ENCODE measurements at regions not wholly inside any gene's neighbourhood (a gene's known extent, or its start where the extent isn't known, plus 50 kb on each side); places are given as distances from the start of the nearest gene placed in this dataset.

DNA sequence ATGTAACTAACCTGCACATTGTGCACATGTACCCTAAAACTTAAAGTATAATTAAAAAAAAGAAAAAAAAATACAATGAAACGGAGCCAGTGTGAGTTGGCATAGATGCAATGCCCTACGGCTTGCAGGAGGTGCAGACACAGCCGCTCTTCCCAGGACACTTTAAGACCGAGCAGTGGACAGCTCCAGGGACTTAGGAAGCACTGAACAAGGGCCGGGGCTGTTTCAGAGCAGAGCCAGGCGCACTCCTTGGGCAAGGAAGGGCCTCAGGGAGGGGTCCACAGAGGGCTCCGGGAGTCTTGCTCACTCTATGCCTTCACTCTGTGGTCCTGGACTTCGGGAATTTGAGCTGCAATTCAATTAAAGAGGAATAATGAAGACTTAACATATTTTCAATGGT lies 355.3 kb downstream of the TCERG1L start:
- no peak for DNase-seq (ENCODE audit: low read depth in 4 of 4, low spot score in 1 of 4)

DNA sequence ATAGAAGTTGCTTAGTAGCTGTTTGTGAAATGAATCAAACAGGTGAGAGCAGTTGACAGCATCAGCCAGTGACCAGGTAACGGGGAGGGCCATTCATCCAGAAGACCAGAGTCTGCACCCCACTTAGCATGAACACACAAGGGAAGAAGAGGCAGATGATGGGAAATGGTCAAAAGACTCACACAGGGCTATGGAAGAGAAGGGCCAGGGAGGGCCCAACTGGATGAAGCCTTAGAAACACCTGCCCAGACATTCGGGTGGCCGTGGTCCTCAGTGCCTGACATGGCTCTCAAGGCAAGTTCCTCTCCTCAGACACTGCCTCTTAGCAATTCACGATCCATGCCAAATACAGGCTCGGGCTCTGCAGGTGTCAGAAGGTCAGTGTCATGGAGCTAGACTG lies 354.1 kb downstream of the TCERG1L start:
- no peak for DNase-seq (ENCODE audit: low read depth in 4 of 4, low spot score in 1 of 4)

DNA sequence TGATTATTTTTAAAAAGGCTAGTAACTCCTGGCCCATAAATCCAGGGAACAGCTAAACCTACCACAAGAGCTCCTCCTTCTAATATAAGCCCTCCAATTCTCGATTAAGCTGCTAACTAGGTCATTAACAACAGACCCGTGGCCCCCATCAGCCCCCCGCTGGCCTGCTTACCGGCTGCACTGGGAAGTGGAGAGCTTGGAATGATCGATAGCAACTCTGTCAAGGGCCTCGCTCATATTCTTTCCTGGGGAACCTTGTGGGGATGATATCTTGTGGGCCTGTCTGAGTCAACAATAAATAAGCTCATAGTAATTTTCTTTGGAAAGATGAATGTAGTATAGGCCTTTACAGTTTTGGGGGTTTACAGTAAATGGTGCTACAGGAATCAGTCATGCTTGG lies 353.5 kb downstream of the TCERG1L start:
- DNase-seq (ENCODE audit: low read depth in 4 of 4, low spot score in 1 of 4) = no peak

DNA sequence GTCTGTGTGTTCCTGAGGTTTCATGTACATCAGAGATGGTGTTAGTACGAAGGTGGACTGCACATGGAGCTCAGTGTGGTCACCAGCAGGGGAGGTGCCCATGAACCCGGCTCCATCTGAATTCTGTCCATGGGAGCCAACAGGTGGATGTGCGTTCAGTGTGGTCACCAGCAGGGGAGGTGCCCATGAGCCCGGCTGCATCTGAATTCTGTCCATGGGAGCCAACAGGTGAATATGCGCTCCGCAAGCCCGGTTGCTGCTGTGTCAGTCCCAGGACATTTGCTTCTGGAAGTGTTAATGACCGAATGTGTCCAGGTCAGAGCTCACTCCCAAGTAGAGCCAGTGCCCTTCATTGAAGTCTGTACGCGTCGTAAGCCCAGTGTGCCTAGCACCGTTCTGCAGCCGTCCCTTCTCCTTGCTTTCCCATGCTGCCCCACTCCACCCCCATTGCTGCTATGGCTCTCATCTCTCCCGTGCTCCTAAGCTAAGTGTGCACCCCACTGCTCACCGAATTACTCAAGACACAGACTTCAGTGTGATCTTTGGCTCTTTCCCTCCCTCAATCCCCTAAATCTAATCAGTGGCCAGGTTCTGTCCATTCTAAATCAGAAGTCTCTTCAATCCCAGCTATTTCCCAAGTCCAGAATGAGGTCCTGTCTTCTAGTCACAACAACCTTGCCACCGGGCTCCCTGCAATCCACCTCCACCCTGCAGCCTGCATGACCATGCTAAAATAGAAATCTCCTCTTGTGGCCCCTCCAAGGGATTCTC lies 352.4 kb downstream of the TCERG1L start:
- DNase-seq (ENCODE audit: low read depth in 4 of 4, low spot score in 1 of 4) = no peak

DNA sequence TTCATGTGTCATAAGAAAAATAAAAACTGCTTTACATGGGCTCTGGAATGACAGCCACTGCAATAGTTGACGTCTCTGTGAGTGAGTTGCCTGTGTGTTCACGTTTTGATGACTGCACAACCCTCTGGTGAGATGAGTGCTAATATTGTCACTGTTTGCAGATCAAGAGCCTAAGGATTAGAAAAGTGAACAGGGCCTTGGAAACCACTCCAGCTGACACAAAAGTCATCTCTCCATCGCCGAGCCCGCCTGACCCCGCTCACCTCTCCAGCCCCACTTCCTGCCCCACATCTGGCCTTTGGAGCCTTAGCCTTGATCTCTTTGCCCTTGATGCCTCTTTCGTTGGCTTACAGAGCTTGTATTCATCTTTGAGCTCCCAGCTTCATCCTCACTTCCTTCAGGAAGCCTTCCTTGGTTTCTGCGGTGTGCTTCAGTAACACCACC lies 351.7 kb downstream of the TCERG1L start:
- no peak for DNase-seq (ENCODE audit: low read depth in 4 of 4, low spot score in 1 of 4)

DNA sequence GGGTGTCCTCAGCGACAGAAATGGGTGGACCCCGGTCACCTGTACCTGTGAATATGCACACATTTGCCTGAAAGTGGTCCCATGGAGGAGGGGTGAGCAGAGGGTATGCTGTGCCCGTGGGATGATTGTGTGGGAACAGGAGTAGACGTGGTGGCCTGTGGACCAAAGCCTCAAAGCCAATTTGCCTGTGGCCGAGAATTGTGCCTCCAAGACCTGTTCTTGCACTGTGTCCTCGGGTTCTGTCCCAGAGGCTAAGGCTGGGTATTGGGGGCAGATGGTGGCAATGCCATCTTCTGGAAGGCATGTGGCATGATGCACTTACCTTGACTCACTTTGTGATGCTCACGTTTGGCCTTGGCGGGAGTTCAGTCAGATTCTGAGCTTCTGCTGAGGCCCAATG lies 351.0 kb downstream of the TCERG1L start:
- no peak for DNase-seq (ENCODE audit: low read depth in 4 of 4, low spot score in 1 of 4)

DNA sequence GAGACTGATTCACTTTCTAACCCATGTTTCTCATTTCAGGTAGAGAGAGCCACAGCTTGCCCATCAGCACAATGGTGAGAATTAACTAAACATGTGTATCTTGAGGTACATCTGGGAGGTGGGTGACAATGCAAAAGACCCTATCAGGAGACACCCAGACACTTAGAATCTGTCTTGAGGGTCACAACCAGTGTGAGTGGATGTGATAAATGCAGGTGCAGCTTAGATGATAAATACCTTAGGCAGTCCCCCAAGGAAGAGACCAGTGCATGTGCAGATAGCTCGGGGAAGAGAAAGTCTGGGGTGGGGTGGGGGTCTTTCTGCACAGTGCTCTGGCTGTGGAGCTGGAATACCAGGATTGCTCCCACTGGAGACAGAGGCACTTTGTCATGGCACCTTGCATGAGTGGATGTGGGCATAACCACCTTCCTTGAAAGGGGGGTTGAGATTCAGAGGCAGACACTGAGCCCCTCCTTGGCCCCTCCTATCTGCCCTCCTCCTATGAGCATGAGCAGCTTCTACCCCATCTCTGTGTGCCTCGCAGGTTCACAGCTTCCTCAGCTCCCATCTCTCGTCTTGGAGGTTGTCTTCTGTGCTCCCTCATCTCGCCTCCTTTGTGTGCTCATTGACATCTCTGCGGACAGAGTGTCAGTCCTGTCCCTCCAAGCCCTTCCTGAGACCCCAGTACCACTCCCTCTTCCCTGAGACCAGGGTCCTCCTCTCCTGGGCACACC lies 349.8 kb downstream of the TCERG1L start:
- DNase-seq (ENCODE audit: low read depth in 4 of 4, low spot score in 1 of 4) = no peak

DNA sequence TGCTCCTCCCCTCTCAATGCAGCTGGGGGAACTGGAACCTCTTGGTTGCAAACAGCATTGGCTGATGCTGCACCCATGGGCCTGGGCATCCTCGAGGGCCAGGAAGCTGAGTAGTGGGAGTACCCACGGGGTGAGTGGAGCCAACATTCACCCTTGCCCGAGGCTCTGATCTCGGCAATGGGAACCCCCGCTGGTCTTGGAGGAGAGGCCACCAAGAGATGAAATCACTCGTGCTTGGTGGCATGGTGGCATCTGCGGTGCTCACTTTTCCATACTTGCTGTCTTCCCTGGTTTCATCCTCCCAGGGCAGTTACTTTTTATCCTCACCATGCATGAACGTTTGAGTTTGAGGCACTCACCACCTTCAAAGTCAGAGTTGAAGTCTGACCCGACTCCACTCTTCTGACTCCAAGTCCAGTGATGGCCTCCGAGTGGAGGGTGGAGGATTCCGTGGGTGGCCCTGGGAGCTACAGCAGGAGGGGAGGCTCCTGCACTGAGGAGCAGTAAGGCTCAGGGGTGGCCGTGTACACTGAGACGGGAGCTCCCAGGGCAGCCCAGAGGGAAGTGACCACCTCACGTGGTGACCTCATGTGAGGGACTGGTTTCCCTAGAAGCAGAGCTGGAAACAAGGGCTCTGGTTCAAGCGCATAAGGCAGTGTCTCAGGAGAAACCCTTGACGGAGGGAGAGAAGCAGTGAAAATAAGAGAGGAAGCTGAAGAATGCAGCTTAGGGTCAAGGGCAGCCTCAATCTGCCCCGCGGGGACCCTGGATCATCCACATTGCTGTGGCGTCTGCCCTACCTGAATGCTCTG lies 349.1 kb downstream of the TCERG1L start:
- no peak for DNase-seq (ENCODE audit: low read depth in 4 of 4, low spot score in 1 of 4)

DNA sequence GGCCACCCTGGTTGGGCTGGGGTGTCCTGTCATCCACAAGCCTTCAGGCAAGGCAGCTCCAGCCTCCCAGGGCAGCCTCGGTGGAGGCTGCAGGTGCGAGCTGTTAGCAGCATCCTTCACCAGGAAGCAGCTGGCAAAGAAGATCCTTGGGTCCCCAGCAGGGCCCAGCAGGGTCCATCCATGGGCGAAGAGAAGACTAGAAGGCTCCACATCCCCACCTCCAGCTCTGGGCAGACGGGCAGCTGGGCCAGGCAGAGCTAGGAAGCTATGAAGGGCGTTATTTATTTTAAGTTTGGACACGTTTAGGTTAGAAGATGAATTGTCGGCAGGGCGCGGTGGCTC lies 348.5 kb downstream of the TCERG1L start:
- no peak for DNase-seq (ENCODE audit: low read depth in 4 of 4, low spot score in 1 of 4)

DNA sequence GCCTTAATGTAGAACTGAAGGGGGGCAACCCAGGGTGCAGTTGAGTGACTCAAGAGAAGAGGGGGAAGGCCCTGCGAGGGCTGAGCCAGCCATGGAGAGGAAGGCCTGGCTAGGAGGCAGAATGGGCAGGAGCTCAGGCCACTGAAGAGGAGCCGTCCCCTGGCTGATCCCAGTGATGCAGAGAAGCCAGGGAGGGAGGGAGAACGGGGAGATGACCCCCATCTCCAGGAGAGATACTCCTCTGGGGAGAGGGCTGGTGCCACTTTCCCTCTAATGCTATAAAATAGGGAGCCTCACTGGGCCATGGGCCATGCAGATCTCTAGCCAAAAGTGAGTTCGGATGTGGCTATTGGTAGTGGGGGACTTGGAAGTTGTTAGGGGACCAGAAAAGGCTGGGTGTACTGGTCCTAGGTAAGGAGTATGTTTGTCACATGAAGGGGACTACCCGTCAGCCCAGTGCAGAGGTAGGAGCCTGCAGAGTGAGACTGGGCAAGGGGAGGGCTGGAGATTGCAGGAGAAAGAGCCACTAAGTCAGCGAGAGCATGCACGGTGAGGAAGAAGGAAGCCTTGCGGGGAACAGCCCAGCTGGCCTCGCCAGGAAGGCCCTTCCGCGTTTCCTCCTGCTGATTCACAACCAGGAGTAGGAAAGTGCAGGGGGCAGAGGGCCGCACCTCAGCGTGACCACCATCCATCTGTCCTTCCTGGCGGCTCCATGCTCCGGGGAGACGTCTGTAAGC lies 347.6 kb downstream of the TCERG1L start:
- DNase-seq (ENCODE audit: low read depth in 4 of 4, low spot score in 1 of 4) = no peak

DNA sequence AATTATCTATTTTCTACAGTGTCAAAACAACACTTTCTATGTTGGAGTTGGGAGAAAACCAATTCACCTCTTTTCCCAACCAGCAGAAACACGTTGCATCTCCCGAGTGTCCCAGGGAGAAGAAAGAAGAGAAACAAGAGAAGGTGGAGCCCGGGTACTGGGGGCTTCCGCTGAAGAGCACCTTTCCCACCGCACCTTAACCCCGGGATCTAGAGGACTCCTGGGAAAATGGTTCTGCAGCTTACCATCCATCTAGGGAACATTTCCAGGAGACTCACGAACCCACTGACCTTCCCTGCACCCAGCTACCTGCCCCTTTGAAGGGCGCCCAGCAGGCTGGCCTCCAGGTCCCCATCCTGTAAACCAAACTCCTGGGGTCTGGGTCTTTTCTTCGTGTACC lies 346.8 kb downstream of the TCERG1L start:
- DNase-seq (ENCODE audit: low read depth in 4 of 4, low spot score in 1 of 4) = no peak

DNA sequence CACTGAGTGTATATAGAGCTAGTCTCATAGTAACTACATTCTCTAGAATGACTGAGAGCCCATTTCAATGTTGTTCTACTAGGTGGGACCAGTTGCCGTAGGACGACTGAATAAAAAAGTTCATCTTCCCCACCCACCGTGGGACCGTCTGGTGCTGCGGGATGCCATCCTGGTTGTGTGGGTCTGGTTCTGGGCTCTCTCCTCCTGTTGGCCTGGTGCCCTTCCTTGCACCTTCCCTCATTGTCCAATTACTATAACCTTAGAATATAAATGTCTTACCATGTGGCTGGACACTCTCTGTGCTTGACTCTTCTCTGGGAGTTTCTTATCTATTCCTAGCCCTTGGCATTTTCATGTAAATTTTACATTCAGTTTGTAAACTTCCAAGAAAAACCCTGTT lies 344.4 kb downstream of the TCERG1L start:
- DNase-seq (ENCODE audit: low read depth in 4 of 4, low spot score in 1 of 4) = no peak

DNA sequence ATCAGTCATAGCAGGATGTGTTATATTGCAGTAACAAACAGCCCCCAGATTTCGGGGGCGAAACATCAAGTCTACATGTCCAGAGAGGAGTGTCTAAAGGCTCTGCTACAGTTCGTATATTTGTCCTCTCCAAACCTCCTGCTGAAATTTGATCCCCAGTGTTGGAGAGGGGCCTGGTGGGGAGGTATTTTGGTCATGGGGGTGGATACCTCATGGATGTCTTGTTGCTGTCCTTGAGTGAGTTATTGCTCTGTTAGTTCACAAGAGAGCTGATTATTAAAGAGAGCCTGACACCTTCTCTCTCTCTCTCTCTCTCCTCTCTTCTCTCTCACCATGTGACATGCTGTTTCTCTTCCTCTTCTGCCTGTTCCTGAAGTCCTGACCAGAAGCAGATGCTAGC lies 343.7 kb downstream of the TCERG1L start:
- no peak for DNase-seq (ENCODE audit: low read depth in 4 of 4, low spot score in 1 of 4)

DNA sequence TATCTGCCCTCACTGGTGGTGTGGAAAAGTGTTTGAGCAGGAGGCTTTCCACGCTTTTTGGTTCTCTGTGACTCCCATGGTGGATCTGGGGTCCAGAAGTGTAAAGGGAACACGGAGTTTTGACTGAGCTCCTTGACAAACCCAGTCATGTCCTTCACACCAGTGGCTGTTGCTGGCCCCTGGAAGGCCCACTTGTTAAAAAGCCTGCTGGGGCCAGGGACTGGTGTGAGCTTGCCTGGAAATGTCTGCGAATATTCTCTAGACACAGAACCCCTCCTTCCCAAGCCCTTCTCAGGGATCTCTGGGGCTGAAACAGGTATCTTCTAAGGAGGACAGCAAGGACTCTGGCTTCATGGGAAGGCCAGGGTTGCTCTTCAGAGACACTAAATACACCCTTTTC lies 343.0 kb downstream of the TCERG1L start:
- DNase-seq (ENCODE audit: low read depth in 4 of 4, low spot score in 1 of 4) = no peak

DNA sequence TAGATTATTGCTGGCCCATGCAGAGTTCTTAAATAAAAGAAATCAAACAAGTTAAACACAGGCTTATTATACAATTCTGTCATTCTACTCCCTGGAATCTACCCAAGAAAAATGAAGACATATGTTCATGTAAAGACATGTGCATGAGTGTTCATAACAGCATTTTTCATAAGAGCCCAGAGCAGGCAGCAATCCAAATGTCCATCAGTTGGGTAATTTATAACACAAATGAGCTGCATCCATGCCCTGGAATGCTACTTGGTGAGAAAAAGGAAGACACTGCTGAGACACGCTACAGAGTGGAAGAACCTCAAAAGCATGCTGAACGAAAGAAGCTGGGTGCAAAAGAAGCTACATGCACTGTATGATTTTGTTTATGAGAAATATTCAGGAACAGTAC lies 342.6 kb downstream of the TCERG1L start:
- no peak for DNase-seq (ENCODE audit: low read depth in 4 of 4, low spot score in 1 of 4)

DNA sequence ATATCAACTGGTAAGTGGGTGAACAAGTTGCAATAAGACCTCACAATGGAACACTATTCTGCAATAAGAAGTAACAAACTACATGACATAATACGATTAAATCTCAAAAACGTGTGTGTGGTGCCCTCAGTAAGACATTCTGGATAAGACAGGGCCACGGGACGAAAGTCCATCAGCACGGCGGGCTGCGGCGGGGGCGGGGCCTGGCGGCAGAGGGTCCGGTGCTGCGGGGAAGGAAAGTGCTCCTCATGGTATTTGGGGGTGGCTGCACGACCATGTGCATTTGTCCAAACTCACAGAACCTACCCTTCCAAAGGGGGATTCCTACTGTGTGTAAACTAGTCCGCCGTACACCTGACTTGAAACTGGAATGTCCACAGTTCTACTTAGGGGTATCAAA lies 341.8 kb downstream of the TCERG1L start:
- DNase-seq (ENCODE audit: low read depth in 4 of 4, low spot score in 1 of 4) = no peak

DNA sequence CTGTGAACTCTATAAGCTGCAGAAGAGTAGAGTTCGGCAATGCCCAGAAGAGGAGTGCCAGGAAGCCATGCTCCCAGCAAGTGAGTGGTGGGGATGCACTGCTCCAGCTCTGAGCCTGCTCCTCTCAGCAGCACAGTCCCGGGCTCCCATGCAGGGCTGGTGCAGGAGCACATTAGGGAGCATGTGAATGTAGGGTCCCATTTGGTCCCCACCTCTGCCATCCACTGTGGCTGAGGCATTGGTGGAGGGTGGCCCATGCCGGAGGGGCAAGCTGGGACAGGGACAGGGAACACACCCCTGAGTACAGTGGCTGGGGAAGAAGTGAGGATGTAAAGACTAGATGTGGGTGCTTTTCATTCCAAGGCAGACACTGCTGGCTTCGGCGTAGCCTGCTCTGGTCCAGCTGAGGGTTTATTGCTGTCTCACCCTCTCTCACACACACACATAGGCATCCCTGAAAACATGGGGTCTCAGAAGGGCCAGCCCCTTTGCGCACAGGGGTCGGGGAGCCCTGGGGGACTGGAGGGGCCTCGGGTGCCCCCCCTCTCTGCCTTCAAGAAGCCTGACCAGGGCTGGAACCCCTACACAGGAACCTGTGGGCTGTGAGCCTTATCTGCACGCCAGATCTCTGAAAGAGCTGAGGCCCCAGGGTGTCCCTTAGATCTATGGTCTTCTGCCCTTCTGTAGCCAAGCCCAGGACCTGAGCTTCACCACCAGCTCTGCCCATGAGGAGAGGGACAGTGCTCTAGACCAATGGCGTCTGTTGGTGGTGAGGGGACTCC lies 341.0 kb downstream of the TCERG1L start:
- DNase-seq (ENCODE audit: low read depth in 4 of 4, low spot score in 1 of 4) = no peak

DNA sequence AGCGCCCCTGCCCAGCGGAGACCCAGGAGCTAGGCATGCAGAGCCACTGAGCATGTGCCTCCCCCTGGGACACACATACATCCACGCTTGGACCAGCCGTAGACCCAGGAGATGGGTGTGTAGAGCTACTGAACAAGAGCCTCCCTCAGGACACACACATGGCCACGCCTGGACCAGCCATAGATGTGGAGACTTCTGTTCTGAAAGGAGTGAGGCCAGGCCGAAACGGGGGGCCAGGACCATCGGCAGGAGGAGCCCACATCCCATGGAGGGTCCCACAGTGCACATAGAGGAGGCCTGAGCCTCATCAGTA lies 340.4 kb downstream of the TCERG1L start:
- DNase-seq (ENCODE audit: low read depth in 4 of 4, low spot score in 1 of 4) = no peak

DNA sequence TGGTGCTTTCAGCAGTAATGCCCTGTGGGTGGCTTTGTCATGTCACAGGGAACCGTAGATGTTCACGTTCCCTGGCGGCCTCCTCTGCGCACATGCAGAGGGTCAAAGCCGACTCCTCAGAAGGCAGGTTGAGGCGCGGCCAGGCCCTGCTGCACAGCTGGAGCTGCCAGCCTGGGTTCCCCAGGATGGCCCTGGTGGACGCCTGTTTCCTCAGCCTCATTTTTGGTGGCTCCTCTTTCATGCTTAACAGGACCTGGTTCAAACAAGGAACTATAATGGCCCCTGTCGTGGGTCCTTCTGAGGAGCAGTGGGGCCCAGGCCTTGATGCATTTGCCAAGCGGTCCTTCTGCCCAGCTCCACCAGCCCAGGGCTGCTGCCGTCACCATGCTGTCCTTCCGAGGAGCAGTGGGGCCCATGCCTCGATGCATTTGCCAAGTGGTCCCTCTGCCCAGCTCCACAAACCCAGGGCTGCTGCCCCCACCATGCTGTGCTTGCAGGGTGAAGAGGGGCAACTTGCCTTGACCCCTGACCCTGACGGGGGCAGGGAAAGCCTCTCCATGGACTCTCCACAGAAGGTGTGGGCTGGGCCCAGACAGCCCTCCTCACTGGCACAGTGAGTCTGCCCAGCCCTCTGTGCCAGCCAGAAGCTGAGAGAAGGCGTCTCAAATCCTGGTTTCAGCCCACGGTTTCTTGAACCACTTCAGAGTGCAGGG lies 338.2 kb downstream of the TCERG1L start:
- no peak for DNase-seq (ENCODE audit: low read depth in 4 of 4, low spot score in 1 of 4)

DNA sequence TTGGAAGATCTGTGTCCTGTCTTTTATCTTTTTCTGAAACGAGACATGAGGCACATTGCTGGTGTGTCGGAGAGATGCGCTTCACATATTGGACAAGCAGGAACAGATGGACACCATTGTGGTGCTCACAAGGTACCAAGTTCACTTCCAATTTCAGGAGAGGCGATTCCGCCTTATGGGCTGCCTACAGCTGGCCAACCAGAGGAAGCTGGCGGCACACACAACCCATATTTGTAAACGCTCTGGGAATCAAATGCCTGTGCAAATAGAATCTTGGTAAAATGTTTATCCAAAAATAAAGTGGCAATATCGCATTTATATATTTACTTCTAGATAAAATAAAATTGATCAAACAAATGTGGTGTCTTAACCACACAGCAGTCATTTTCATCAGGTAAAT lies 337.4 kb downstream of the TCERG1L start:
- no peak for DNase-seq (ENCODE audit: low read depth in 4 of 4, low spot score in 1 of 4)

Data from stimulated activated CD4-positive, alpha-beta T cell treated with anti-CD3 and anti-CD28 coated beads, Interleukin-1b, Interleukin-23, amount 100 ng/mL, for 24 hours (primary cell).